Caco-2 (cell line): ENCODE measurements at regions not wholly inside any gene's neighbourhood (a gene's known extent, or its start where the extent isn't known, plus 50 kb on each side); places are given as distances from the start of the nearest gene placed in this dataset.

ENCODE experiments used
- BruUV-seq: library from RNA; stranded (reverse); fragments of 400-500 nt; replicated peaks from 2 replicates; lab custom pipeline; 2021; lab: Mats Ljungman, UMichigan
- CTCF ChIA-PET: fragments of 300-600 bp; sonication (Branson Sonifier 250); formaldehyde crosslinking; loops from one replicate; lab custom pipeline; 2022; ENCODE audit warnings: antibody characterized with exemption; lab: Charles Lee
- POLR2A ChIA-PET: fragments of 300-600 bp; sonication (Branson Sonifier 250); formaldehyde crosslinking; loops from one replicate; lab custom pipeline; 2022; ENCODE audit warnings: antibody characterized with exemption; lab: Charles Lee
- DNase-seq, 2 experiments: peaks; one replicate each; pipeline versions ENCODE4 v3.0.0 to v3.0.0-alpha.2; 2020 to 2022
- H3K27me3 ChIP-seq: replicated peaks from 2 replicates; pipeline ENCODE4 v1.6.0; 2011; ENCODE audit warnings: low read length; ENCODE audit not compliant: control insufficient read depth, insufficient read depth
- H3K36me3 ChIP-seq: 2 replicates; pipeline ENCODE4 v1.5.1; 2011; ENCODE audit warnings: low read length; ENCODE audit not compliant: control insufficient read depth, insufficient read depth
- H3K4me1 ChIP-seq: fragments of 250-450 bp; sonication (Bioruptor Pico); 2 replicates; pipeline ENCODE4 v1.5.1; 2020; ENCODE audit warnings: mild to moderate bottlenecking
- H3K4me3 ChIP-seq: 2 replicates; pipeline ENCODE4 v1.5.1; 2011; ENCODE audit warnings: low read depth, mild to moderate bottlenecking, control low read depth, low read length
- H3K9me3 ChIP-seq: fragments of 250-450 bp; sonication (Bioruptor Pico); 2 replicates; pipeline ENCODE4 v1.5.1; 2020; ENCODE audit warnings: mild to moderate bottlenecking, moderate library complexity
- H3K27ac Mint-ChIP-seq: one replicate; pipeline ENCODE4 v1.8.0; 2022; ENCODE audit warnings: mixed read lengths; ENCODE audit not compliant: unreplicated experiment
- H3K27me3 Mint-ChIP-seq: one replicate; pipeline ENCODE4 v1.8.0; 2022; ENCODE audit warnings: mixed read lengths; ENCODE audit not compliant: insufficient read depth, unreplicated experiment
- H3K36me3 Mint-ChIP-seq: one replicate; pipeline ENCODE4 v1.8.0; 2022; ENCODE audit warnings: mild to moderate bottlenecking, mixed read lengths; ENCODE audit not compliant: insufficient read depth, unreplicated experiment
- H3K4me1 Mint-ChIP-seq: one replicate; pipeline ENCODE4 v1.8.0; 2022; ENCODE audit warnings: low read depth, mixed read lengths; ENCODE audit not compliant: unreplicated experiment
- H3K4me3 Mint-ChIP-seq: one replicate; pipeline ENCODE4 v1.8.0; 2022; ENCODE audit warnings: mild to moderate bottlenecking, moderate library complexity, mixed read lengths; ENCODE audit not compliant: unreplicated experiment
- H3K9me3 Mint-ChIP-seq: one replicate; pipeline ENCODE4 v1.8.0; 2022; ENCODE audit warnings: mixed read lengths; ENCODE audit not compliant: unreplicated experiment
- intact Hi-C: fragments of 100-400 bp; cut with micrococcal nuclease; formaldehyde crosslinking; loops from one replicate; pipeline ENCODE4 v1.10.0; 2022; ENCODE audit not compliant: unreplicated experiment
- TF ChIP-seq, protein P1 (sequence below), 2 experiments: fragments of 200-600 bp in 1 of 2; IDR thresholded peaks; 1 replicate in 1 of 2; 2 replicates in 1 of 2; pipeline versions ENCODE4 v1.5.1 to v1.8.0; 2011 to 2022; ENCODE audit warnings: antibody characterized with exemption in 1 of 2, control low read depth in 1 of 2, inconsistent platforms in 1 of 2, low read depth in 1 of 2, low read length in 1 of 2, mild to moderate bottlenecking in 1 of 2, moderate library complexity in 1 of 2; ENCODE audit not compliant: insufficient read depth in 1 of 2, severe bottlenecking in 1 of 2, unreplicated experiment in 1 of 2

DNA sequence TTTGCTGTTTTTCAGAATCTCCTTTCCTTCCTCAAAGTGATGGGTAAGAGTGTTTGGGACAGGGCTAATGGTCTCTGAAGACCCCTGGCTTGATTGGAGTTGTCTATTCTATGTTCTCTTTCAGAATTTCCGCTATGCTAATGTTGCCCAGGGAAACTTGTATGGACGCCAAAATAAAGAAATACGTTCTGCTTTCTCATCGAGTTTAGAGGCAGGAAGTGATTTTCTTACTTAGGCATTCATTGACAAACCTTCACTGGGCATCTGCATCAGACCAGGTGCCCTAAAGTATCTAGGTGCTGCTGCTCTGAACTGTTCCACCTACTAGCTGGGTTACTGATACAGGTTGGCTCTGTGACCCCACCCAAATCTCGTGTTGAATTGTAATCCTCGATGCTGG, 787.9 kb upstream of the EEF2KMT start:
- intact Hi-C loops: no loop called here
- no peak overlapping the region for H3K4me3 Mint-ChIP-seq
- H3K9me3 ChIP-seq: no peaks in the 10 kb centered on the region
- H3K27me3 Mint-ChIP-seq: peaks cover 3% of the 10 kb centered on the region
- H3K4me1 Mint-ChIP-seq: no peaks in the 10 kb centered on the region
- H3K27ac Mint-ChIP-seq: no peak overlapping the region
- no peaks in the 10 kb centered on the region for H3K36me3 Mint-ChIP-seq
- no peaks in the 10 kb centered on the region for H3K4me1 ChIP-seq
- H3K9me3 Mint-ChIP-seq: no peaks in the 10 kb centered on the region
- H3K4me3 ChIP-seq: no peak overlapping the region
- no TSS peak for BruUV-seq
- H3K36me3 ChIP-seq: no peaks in the 10 kb centered on the region
- ChIA-PET POLR2A (no interaction called here), CTCF (no interaction called here)
- DNase-seq: no peak
- H3K27me3 ChIP-seq: no peaks in the 10 kb centered on the region
- TF ChIP-seq, protein P1, sequence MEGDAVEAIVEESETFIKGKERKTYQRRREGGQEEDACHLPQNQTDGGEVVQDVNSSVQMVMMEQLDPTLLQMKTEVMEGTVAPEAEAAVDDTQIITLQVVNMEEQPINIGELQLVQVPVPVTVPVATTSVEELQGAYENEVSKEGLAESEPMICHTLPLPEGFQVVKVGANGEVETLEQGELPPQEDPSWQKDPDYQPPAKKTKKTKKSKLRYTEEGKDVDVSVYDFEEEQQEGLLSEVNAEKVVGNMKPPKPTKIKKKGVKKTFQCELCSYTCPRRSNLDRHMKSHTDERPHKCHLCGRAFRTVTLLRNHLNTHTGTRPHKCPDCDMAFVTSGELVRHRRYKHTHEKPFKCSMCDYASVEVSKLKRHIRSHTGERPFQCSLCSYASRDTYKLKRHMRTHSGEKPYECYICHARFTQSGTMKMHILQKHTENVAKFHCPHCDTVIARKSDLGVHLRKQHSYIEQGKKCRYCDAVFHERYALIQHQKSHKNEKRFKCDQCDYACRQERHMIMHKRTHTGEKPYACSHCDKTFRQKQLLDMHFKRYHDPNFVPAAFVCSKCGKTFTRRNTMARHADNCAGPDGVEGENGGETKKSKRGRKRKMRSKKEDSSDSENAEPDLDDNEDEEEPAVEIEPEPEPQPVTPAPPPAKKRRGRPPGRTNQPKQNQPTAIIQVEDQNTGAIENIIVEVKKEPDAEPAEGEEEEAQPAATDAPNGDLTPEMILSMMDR (IDR thresholded peaks at IDR 0.05; ENCODE audit: insufficient read depth in 1 of 2, low read depth in 1 of 2, low read length in 1 of 2, severe bottlenecking in 1 of 2, unreplicated experiment in 1 of 2): no peak

DNA sequence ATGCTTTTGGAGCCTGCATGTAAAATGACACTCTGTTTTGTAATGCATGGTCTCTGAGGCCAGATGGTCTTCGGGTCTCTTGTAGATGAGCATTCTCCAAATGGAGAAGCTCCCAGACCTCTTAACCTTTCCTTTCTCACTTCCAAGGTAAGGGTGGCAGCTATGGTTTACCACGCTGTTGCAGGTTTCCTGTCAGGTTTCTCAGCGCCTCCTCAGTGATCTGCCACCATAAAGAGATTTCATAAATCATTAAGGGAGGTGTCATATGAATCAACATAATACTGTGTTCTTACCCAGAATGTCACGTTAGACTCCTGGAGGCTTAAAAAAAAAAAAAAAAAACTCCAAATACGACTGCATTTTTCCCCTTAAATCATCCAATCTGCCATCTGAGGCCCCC, 787.4 kb upstream of the EEF2KMT start:
- Mint-ChIP-seq H3K36me3 (no peaks in the 10 kb centered on the region), H3K9me3 (no peaks in the 10 kb centered on the region)
- POLR2A ChIA-PET: no interaction called here

GRCh38 chr16:5884339-5884738, 786.7 kb upstream of the EEF2KMT start:
- TF ChIP-seq, protein P1 (IDR thresholded peaks at IDR 0.05; ENCODE audit: insufficient read depth in 1 of 2, low read depth in 1 of 2, low read length in 1 of 2, severe bottlenecking in 1 of 2, unreplicated experiment in 1 of 2): no peak
- ChIA-PET CTCF (no interaction called here), POLR2A (no interaction called here)
- no peaks in the 10 kb centered on the region for H3K4me1 ChIP-seq
- H3K9me3 Mint-ChIP-seq: no peaks in the 10 kb centered on the region
- DNase-seq: no peak
- no peak overlapping the region for H3K27ac Mint-ChIP-seq
- no peaks in the 10 kb centered on the region for H3K9me3 ChIP-seq
- no TSS peak for BruUV-seq
- H3K27me3 Mint-ChIP-seq: peaks cover 3% of the 10 kb centered on the region
- no peaks in the 10 kb centered on the region for H3K36me3 Mint-ChIP-seq
- intact Hi-C loops: no loop called here
- no peak overlapping the region for H3K4me3 Mint-ChIP-seq
- H3K27me3 ChIP-seq: no peaks in the 10 kb centered on the region
- H3K36me3 ChIP-seq: no peaks in the 10 kb centered on the region
- no peak overlapping the region for H3K4me3 ChIP-seq
- H3K4me1 Mint-ChIP-seq: no peaks in the 10 kb centered on the region

More for the DNA sequence above, 787.4 kb upstream of the EEF2KMT start:
- Histone ChIP-seq H3K27me3 (no peaks in the 10 kb centered on the region), H3K4me3 (no peak overlapping the region), H3K9me3 (no peaks in the 10 kb centered on the region), H3K4me1 (no peaks in the 10 kb centered on the region), H3K36me3 (no peaks in the 10 kb centered on the region)
- CTCF ChIA-PET: no interaction called here
- TF ChIP-seq, protein P1 (IDR thresholded peaks at IDR 0.05; ENCODE audit: insufficient read depth in 1 of 2, low read depth in 1 of 2, low read length in 1 of 2, severe bottlenecking in 1 of 2, unreplicated experiment in 1 of 2): no peak
- intact Hi-C loops: no loop called here
- no peak for DNase-seq
- no peaks in the 10 kb centered on the region for H3K4me1 Mint-ChIP-seq
- peaks cover 3% of the 10 kb centered on the region for H3K27me3 Mint-ChIP-seq
- BruUV-seq: no TSS peak
- H3K27ac Mint-ChIP-seq: no peak overlapping the region
- H3K4me3 Mint-ChIP-seq: no peak overlapping the region
